AG09309 (cell line): ENCODE measurements at regions not wholly inside any gene's neighbourhood (a gene's known extent, or its start where the extent isn't known, plus 50 kb on each side); places are given as distances from the start of the nearest gene placed in this dataset.
"Not testable (repeated sequence)": the region's sequence is repeated elsewhere in the genome, so short reads cannot be mapped to it uniquely, and the experiment has no call there.

Experiments used
- DNase-seq: peaks from one replicate; pipeline ENCODE4 v3.0.0-alpha.2; 2010; ENCODE audit warnings: low read depth
- H3K4me3 ChIP-seq: 2 replicates; pipeline ENCODE4 v1.5.1; 2011; ENCODE audit warnings: mild to moderate bottlenecking, low read depth, low read length, moderate library complexity; ENCODE audit not compliant: control insufficient read depth
- CTCF ChIP-seq: IDR thresholded peaks from 2 replicates; pipeline ENCODE4 v1.5.1; 2011; ENCODE audit warnings: mild to moderate bottlenecking, low read depth, low read length, inconsistent platforms; ENCODE audit not compliant: insufficient read depth, control insufficient read depth; ENCODE audit errors: missing control alignments

GRCh38 chr18:21972281-21972680 is 197.1 kb upstream of the GATA6 start:
- no peak for DNase-seq
- no peak overlapping the region for H3K4me3 ChIP-seq
- TF ChIP-seq CTCF, result no peak

- not testable (repeated sequence) for H3K4me3 ChIP-seq, DNase-seq
These were observed 193.4 kb upstream of the GATA6 start for GRCh38 chr18:21975954-21976353.

GRCh38 chr18:21978546-21979170 is 190.7 kb upstream of the GATA6 start:
- no peak for TF ChIP-seq CTCF
- DNase-seq, result no peak
- no peak overlapping the region for H3K4me3 ChIP-seq

- no peak for TF ChIP-seq CTCF
- DNase-seq, result no peak
- no peak overlapping the region for H3K4me3 ChIP-seq
These were observed 190.2 kb upstream of the GATA6 start for GRCh38 chr18:21979171-21979560.

GRCh38 chr18:21979759-21980158 is 189.6 kb upstream of the GATA6 start:
- TF ChIP-seq CTCF, result no peak
- DNase-seq, result no peak

GRCh38 chr18:21980744-21981143 is 188.6 kb upstream of the GATA6 start:
- H3K4me3 ChIP-seq, result no peak overlapping the region
- DNase-seq, result no peak
- TF ChIP-seq CTCF, result no peak

More at GRCh38 chr18:21979759-21980158, 189.6 kb upstream of the GATA6 start:
- H3K4me3 ChIP-seq, result no peak overlapping the region

GRCh38 chr18:21981489-21981888 is 187.9 kb upstream of the GATA6 start:
- not testable (repeated sequence) for DNase-seq, H3K4me3 ChIP-seq

GRCh38 chr18:21991081-21991534 is 178.3 kb upstream of the GATA6 start:
- no peak for TF ChIP-seq CTCF
- H3K4me3 ChIP-seq, result no peak overlapping the region
- no peak for DNase-seq
